GM20431 (cell line): ENCODE measurements at regions not wholly inside any gene's neighbourhood (a gene's known extent, or its start where the extent isn't known, plus 50 kb on each side); places are given as distances from the start of the nearest gene placed in this dataset.

Experiments
- in situ Hi-C: fragments of 300-500 bp; cut with MseI, MboI; formaldehyde crosslinking; loops from one replicate; pipeline ENCODE4 v1.15.0; 2020; ENCODE audit warnings: low sequenced_read_pairs; ENCODE audit not compliant: unreplicated experiment

DNA sequence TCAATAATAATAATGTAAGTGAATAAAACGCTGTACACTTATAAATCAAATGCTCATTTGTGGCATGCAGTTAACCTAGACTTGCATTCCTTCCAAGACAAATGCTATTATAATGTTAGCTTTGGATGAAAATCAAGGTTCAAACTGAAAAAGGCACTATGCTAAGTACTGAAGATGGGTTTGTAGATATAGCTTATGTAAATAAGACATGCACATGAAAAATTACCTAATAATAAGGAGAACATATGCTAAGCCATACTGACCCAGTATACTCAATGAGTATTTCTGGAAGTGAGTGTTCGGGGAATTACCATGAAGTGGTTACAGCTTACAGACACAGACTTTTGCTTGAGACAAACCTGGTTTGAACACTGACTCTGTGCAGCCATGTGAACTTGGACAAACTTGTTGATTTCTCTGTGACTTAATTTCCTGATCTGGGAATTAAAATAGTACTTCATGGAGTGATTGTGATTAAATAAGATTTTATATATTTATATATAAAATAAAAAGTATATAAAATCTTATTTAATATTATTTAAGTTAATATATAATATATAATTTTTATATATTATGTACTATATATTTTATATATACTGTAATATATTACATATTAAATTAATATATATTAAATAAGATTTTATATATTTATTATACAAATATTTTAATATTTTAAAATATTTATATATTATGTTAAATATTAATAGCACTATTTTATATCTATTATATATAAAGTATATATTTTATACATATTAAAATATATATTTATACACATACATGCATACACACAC is 159.2 kb downstream of the ZPLD1 start:
- in situ Hi-C loops: no loop called here

DNA sequence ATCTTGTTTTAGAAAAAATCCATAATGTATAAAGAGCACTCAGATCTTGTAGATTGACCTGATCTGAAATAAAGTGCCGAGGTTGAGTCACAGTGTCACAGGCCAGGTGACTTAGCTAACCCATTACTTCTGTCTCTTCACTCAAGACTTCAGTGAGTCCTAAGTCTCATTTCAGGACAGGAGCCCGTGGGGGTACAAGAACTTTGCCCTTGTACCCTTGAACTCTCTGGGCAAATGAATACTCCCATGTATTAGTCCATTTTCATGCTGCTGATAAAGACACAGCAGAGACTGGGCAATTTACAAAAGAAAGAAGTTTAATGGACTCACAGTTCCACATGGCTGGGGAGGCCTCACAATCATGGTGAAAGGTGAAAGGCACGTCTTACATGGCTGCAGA is 160.2 kb downstream of the ZPLD1 start:
- in situ Hi-C loops: no loop called here

DNA sequence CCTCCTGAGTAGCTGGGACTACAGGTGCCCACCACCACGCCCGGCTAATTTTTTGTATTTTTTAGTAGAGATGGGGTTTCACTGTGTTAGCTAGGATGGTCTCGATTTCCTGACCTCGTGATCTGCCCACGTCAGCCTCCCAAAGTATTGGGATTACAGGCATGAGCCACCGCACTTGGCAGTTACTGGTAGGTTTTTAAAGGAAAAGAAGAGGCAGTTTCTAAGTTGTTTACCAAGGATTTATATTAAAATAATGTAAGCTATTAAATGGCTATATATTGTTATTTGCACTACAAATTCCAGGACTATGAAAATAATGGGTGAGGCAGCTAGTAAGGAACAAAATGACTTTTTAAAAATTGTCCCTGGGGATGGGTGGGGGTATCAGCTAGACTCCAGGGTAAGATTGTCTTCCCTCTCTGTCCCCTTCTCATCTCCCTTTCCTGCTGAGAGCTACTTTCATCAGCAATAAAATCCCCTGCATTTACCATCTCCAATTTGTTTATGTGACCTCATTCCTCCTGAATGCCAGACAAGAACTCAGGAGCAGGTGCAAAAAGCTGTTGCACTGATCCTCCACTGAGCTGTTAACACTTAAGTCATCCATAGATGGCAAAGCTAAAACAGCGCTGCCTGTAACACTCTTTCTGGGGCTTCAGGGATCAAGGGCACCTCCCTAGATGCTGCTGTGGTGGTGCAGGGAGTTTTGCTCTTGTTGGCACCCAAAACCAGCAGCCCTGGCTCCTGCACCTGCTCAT is 165.2 kb downstream of the ZPLD1 start:
- in situ Hi-C loops: no loop called here

DNA sequence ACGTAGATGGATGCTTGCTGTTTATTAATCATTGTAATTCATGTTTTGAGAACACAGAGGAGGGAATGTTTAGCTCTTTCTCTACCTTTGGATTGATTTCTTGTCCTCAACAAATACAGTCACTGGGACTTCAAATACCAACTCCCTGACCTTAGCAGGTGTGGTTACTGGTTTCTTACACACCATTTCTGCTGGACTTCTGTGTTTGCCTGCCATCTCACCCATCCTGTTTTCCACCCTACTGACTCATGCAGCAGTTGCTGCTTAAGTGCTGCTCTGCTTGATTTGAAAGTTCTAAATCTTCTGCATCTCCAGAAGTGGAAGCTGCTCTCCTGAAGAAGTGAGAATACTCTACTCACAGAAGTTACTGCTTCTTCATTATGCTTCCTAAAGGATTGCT is 170.3 kb downstream of the ZPLD1 start:
- in situ Hi-C loops: no loop called here

DNA sequence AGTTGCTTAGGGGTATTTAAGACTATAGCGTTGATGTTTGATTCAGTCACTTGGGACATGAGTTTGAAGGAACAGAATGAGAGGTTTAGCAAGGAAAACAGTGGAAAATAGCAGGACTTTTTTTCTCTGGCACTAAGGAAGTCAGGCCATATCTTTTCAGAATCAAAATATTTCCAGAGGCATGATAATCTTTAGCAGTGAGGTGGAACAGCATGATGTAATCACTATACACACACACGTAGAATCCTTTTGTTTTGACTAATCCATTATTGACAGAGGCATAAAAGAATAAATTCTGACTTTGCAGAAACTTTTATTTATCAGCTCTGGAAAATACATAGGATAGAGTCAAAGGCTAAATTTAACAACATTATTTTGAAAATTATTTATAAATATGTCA is 174.1 kb downstream of the ZPLD1 start:
- in situ Hi-C loops: no loop called here

DNA sequence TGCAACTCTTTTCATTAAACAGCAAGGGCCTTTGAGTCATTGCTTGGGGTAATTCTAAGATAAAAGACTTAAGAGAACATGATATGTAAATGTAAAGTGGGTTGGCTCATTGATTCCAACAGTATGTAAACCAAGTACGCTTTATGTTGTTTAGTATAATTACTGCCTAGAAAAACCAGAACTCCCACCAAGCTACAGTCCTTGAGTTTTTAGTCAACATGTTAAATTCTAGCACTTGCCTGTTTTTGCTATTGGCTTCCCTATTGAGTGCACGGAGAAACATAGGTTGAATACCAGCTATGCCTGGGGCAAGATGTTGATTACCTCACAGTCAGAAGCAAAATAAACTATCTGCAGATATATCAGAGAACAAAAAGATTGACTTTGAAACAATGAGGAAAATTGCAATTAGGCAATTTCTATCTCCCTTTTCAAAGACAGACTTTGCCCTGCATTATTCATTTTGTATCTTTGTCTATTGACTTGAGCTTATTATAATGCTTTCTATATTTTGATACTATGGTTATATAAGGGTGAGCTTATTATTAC is 179.3 kb downstream of the ZPLD1 start:
- in situ Hi-C loops: no loop called here

DNA sequence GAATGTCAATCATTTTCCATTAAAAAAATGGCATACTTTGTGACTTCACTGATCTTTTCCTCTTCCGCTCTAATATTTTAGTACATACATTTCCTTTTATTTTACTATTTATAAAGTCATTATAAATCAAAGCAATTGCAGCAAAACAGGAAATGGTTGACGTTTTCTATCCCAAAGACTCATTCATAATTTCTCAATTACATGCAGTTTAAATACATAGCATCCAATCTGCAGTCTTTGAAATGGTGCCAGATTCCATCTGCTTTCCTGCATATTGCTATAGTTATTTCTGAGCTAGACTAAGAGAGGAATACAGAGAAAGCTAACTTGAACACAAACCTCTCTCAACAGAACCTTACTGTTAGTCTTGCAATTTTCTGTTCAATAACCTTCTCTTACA is 179.8 kb downstream of the ZPLD1 start:
- in situ Hi-C loops: no loop called here

DNA sequence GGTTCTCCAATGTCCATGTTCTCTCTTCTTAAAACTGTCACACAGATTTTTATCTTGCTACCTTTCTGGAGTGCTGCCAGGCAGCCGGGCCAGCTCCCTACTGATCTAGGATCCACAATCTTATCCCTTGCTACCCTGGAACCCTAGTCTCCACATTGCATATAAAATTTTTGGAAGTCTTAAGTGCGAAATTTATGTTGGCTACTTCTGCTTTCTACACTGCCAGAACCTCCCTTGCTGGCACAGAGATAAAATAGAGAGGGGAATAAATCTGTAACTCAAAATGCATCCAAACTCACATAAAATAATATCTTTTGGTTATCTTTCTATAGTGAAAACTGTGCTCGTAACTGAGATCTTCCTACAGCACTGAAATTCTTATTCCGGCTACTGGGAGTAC is 182.6 kb downstream of the ZPLD1 start:
- in situ Hi-C loops: no loop called here

DNA sequence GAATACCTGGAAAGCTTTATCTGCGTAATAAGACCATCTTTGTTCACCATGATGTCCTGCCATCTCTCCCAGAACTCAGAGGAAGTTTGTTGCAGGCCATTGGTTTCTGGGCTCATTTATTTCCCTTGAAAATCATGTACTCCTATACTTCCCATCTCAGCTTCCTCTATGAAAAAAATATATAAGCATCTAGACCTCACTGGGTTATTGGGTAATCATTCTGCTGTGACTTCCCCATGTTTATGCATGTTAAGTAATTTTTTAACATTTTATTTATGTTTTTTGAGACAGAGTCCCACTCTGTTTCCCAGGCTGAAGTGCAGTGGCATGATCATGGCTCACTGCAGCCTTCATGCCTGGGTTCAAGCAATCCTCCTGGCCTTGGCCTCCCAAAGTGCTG is 184.5 kb downstream of the ZPLD1 start:
- in situ Hi-C loops: no loop called here

DNA sequence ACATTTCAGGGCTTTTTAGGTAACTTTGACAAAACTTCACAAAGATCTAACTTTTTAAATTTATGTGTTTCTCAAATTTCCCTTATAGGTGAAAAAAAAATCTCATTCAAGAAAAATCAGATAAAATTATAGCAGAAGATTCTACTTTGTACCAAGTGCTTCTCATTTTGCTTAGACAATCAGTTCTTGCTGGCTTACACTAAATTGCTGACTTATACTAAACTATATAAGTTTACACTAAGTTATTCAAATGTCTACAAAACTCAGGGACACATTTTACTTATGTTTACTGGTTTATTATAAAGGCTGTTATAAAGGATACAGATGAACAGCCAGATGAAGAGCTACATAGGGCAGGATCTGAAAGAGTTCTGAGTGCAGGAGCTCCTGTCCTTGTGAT is 195.1 kb downstream of the ZPLD1 start:
- in situ Hi-C loops: no loop called here

DNA sequence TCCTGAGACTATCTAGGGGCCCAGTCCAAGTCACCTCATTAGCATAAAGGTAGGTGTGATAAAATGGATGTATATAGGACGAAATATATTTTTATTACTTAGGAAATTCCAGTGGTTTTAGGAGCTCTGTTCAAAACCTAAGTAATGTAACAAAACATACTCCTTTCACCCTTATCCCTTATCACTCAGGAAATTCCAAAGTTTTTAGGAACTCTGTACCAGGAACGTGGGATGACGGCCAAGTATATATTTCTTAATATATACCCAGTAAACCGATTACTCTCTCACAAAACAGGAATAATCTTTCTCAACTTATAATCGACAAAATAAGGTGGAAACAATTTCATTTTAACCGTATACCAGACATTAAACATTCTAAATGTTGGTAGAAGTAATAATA is 195.7 kb downstream of the ZPLD1 start:
- in situ Hi-C loops: no loop called here

DNA sequence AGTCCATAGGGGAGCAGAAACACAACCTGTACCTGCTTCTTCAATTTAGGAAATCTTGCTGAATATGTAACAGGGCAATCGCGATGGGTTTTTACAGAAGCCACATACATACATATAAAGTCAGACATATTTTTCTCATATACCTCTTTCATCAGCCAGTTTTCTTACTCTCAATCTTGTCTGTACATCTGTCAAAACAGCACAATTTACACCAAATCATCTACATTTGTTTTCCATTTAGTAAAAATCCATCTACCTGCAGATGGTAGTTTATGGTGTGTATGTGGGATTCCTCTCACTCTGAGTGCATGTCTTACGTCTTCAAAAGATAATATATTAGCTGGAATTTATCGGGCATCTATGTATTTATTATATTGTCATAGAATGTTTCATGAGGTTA is 208.7 kb downstream of the ZPLD1 start:
- in situ Hi-C loops: no loop called here

DNA sequence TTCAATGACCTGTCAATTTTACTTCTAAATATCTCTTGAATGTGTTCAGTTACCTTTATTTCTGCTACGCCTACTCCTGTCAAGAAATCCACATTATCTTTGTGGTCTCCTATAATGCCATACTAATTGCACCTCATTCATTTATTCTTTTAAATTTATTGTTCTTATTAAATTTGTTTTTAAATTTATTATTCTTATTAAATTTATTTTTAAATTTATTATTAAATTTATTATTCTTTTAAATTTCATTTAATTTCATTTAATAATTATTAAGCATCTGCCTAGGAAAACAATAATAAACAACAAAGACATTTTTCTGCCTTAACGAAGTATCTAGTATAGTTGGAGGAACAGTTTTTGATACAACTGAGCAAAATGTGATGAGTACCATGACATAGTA is 211.7 kb downstream of the ZPLD1 start:
- in situ Hi-C loops: no loop called here

DNA sequence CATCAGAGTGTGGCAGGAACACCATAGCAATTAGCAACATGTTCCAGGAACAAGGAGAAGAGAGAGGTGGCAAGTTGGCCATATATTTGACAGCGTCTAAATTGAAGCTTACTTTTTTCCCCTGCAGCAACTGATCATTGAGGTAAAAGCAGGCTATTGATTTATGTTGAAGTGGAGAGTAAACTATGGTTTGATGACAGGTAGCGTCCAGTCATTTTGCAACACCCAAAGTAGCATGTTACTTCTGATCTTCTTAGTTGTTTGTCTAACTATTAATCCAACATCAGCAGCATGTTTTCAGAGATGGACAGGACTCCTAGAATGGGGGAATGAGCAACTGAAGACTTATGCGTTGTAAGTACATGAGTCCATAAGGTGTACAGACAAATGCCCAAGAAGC is 225.8 kb downstream of the ZPLD1 start:
- in situ Hi-C loops: no loop called here

DNA sequence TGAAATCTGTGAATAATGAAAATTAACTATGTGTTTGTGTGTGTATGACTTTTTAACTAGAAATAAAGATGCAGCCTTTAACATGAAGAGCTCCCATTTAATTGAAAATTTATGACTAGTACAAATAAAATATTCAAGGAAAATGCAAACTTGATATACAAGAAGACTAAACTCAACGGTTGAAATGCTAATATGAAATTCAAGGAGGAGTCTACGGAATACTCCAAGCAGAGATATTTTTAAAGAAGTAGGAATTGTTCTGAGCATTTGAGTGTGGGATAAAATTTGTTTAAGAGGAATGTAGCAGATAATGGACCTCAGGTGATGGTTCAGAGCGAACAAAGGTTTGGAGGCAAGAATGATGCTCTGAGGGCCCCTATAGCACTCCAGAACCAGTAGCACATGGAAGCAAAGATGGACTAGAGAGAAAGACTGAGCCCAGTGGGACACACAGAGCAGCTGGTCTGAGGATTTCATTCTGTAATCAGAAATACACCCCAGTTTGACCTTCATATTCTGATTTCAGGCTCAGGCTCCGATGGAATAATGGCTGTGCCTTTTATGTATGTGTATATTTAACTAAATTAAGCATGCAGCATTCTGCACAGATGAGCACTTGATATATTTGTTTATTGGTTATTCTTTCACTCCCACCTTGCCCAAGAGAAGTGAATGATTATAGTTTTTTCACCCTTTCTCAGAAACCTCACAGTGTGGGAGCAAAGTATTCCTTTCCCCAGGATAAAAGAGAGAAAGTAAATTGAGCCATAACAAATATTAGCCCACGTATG is 227.1 kb downstream of the ZPLD1 start:
- in situ Hi-C loops: no loop called here

DNA sequence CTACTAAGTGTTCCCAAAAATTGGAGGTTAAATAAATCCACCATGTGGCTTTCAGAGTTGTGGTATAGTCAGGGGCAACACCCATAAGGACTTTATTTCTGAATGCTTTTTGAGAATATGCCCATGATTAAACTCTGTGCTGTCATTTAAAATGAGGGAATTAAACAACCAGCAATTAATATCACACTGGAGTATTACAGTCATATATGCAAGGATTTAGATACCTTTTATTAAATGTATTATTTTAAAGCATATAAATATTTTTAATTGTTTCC is 227.6 kb downstream of the ZPLD1 start:
- in situ Hi-C loops: no loop called here

DNA sequence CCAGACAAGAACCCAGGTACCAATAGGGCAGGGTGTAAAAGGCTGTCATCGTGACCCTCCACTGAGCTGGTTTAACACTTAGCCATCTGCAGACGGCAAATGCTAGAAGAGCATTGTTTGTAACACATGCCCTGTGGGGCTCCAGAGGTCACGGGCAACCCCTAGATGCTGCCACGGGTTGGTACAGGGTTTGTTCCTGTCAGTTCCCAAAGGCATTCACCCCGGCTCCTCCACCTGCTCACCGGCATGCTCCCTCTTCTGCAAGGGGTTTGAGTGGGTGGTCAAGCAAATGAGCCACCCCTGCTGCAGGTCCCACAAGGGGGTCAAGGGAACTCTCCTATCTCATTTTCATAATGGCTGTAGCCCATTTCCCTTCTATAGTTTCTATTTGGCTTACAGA is 229.3 kb downstream of the ZPLD1 start:
- in situ Hi-C loops: no loop called here

DNA sequence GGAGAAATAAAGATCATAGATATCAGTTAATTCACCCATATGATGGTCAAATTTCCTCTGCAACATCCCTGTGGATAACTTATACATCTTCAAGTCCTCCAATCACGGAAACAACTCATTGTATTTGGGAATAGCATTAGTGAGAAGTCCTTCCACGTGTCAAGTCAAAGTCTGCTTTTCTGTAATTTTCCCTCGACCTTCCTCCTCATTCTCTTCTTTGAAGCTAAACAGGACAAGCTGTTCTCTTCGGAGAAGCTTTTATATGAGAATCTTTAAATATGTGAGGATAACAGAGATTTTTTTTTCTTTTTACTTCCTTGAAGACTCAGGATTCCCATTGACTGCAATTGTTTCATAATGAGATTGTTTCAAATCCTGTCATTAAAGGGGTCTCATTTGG is 230.4 kb downstream of the ZPLD1 start:
- in situ Hi-C loops: no loop called here

DNA sequence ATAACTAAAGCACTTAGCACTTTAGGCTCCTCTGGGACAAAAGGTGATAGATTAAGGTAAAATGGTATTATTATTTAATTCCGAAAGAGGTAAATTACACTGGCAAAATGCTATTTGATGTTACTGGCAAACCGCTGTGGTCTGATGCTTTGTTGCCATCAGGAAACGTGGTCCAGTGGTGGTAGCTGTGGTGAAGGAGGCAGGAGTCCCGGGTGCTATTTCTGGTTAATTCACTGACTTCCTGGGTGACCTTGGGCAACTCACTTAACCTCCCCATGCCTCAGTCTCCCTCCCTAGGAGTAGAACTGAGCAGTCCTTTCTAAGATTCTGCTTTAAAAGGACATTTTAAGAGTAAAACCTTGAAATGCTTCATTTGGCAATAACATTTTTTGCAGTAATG is 233.4 kb downstream of the ZPLD1 start:
- in situ Hi-C loops: no loop called here

DNA sequence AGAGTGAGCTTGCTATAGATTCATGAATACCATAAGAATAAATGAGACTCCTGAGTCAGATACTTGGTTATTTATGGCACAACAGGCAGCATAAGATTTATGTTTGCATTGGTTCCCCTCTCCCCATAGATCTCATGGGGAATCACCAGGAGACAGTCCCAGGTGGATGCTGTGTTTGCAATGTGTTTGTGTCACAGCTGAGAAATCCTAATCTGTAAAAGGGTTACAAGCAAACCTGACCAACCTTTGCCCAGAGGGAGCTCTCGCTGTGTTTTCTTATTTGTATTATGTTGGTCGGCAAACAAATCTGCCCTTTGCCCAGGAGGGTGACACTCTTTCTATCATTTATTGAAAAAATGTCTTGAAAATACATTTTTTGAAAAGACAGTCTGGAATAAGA is 236.2 kb downstream of the ZPLD1 start:
- in situ Hi-C loops: no loop called here

DNA sequence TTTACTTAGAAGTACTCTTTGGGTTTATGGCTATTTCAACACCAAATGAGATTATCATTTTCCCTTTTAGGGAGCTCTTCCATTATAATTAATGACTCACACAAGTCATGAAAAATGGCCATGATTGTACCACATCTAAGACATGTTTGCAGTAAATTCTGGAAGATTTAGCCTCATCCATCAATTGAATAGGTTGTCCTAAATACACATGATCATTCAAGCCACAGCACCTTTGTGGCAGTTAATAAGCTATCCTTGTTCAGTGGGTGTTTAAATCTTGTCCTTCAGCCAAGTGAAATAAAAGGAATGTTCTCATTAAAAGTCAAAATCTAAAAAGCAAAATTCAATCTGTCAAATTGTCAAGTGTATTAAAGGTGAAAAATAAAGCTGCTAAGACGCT is 237.5 kb downstream of the ZPLD1 start:
- in situ Hi-C loops: no loop called here
